ENCODE measurements at regions not wholly inside any gene's neighbourhood (a gene's known extent, or its start where the extent isn't known, plus 50 kb on each side); places are given as distances from the start of the nearest gene placed in this dataset.

GRCh38 chr20:59512651-59513050 lies 91.7 kb upstream of the PHACTR3 start:
- Mint-ChIP-seq H3K27me3 (ENCODE audit: unreplicated experiment) (peaks cover 2% of the 10 kb centered on the region), H3K4me3 (ENCODE audit: unreplicated experiment) (no peak overlapping the region), H3K9me3 (ENCODE audit: unreplicated experiment) (no peaks in the 10 kb centered on the region), H3K27ac (ENCODE audit: unreplicated experiment) (no peak overlapping the region), H3K36me3 (ENCODE audit: low read depth, unreplicated experiment) (no peaks in the 10 kb centered on the region), H3K4me1 (ENCODE audit: unreplicated experiment) (peaks cover 17% of the 10 kb centered on the region)
- TF ChIP-seq CTCF (IDR thresholded peaks at IDR 0.05; ENCODE audit: unreplicated experiment) = no peak
- DNase-seq (ENCODE audit: low spot score) = no peak

- no peak for TF ChIP-seq CTCF (IDR thresholded peaks at IDR 0.05; ENCODE audit: unreplicated experiment)
- no peak for DNase-seq (ENCODE audit: low spot score)
- Mint-ChIP-seq H3K4me1 (ENCODE audit: unreplicated experiment) (peaks cover 21% of the 10 kb centered on the region), H3K4me3 (ENCODE audit: unreplicated experiment) (no peak overlapping the region), H3K27ac (ENCODE audit: unreplicated experiment) (no peak overlapping the region), H3K36me3 (ENCODE audit: low read depth, unreplicated experiment) (no peaks in the 10 kb centered on the region), H3K9me3 (ENCODE audit: unreplicated experiment) (no peaks in the 10 kb centered on the region), H3K27me3 (ENCODE audit: unreplicated experiment) (peaks cover 2% of the 10 kb centered on the region)
These were observed 89.8 kb upstream of the PHACTR3 start for GRCh38 chr20:59514554-59514953.

GRCh38 chr20:59515013-59515905 lies 89.1 kb upstream of the PHACTR3 start:
- Mint-ChIP-seq H3K27ac (ENCODE audit: unreplicated experiment) (no peak overlapping the region), H3K9me3 (ENCODE audit: unreplicated experiment) (no peaks in the 10 kb centered on the region), H3K4me1 (ENCODE audit: unreplicated experiment) (peaks cover 21% of the 10 kb centered on the region), H3K27me3 (ENCODE audit: unreplicated experiment) (peaks cover 2% of the 10 kb centered on the region), H3K4me3 (ENCODE audit: unreplicated experiment) (no peak overlapping the region), H3K36me3 (ENCODE audit: low read depth, unreplicated experiment) (no peaks in the 10 kb centered on the region)
- TF ChIP-seq CTCF (IDR thresholded peaks at IDR 0.05; ENCODE audit: unreplicated experiment) = peak; percentile 89
- DNase-seq (ENCODE audit: low spot score) = peak; percentile 91

DNA sequence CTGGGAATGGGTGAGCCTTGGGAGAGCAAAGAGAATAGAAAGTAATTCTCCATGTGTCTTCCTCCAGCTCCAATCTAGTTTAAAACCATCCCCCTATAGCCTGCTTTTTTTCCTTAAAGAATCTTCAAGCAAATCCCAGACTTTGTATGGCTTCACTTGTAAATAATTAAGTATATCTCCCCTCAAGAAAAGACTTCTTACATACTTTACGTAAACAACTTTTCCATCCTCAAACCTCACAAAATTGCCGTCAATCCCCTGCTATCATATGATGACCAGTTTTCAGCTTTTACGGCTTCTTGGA lies 88.5 kb upstream of the PHACTR3 start:
- H3K4me3 Mint-ChIP-seq (ENCODE audit: unreplicated experiment) = no peak overlapping the region
- peaks cover 2% of the 10 kb centered on the region for H3K27me3 Mint-ChIP-seq (ENCODE audit: unreplicated experiment)
- no peak for DNase-seq (ENCODE audit: low spot score)
- no peaks in the 10 kb centered on the region for H3K36me3 Mint-ChIP-seq (ENCODE audit: low read depth, unreplicated experiment)
- H3K4me1 Mint-ChIP-seq (ENCODE audit: unreplicated experiment) = peaks cover 21% of the 10 kb centered on the region
- TF ChIP-seq CTCF (IDR thresholded peaks at IDR 0.05; ENCODE audit: unreplicated experiment) = peak; percentile 48
- no peaks in the 10 kb centered on the region for H3K9me3 Mint-ChIP-seq (ENCODE audit: unreplicated experiment)
- no peak overlapping the region for H3K27ac Mint-ChIP-seq (ENCODE audit: unreplicated experiment)

- TF ChIP-seq CTCF (IDR thresholded peaks at IDR 0.05; ENCODE audit: unreplicated experiment) = peak; percentile 93
- no peaks in the 10 kb centered on the region for H3K36me3 Mint-ChIP-seq (ENCODE audit: low read depth, unreplicated experiment)
- peaks cover 21% of the 10 kb centered on the region for H3K4me1 Mint-ChIP-seq (ENCODE audit: unreplicated experiment)
- no peak overlapping the region for H3K4me3 Mint-ChIP-seq (ENCODE audit: unreplicated experiment)
- no peaks in the 10 kb centered on the region for H3K9me3 Mint-ChIP-seq (ENCODE audit: unreplicated experiment)
- no peak overlapping the region for H3K27ac Mint-ChIP-seq (ENCODE audit: unreplicated experiment)
- H3K27me3 Mint-ChIP-seq (ENCODE audit: unreplicated experiment) = peaks cover 2% of the 10 kb centered on the region
- DNase-seq (ENCODE audit: low spot score) = peak; percentile 49
These were observed 85.2 kb upstream of the PHACTR3 start for GRCh38 chr20:59518881-59519706.
